ENCODE measurements at regions not wholly inside any gene's neighbourhood (a gene's known extent, or its start where the extent isn't known, plus 50 kb on each side); places are given as distances from the start of the nearest gene placed in this dataset.

DNA sequence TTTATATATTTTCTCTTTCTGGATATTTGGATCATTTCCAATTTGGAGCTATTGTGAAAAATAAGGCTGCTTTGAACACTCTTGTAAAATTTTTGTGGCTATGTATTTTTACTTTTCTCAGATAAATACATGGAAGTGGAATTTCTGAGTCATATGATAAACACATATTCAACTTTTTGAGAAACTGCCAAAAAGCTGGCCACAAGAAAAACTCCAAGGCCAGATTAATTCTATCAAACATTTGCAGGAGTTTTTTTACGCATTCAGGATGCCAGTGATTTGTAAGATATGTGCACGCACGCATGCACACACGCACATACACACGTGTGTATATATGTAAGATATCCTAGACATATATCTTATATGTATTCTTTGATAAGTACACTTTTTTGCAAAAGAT, 477.5 kb upstream of the SPHKAP start:
- no peak for TF ChIP-seq CTCF (IDR thresholded peaks at IDR 0.05; ENCODE audit: extremely low read depth in 1 of 2, insufficient read depth in 1 of 2, low read depth in 1 of 2, low read length in 2 of 2)
- TF ChIP-seq EZH2 (IDR thresholded peaks at IDR 0.05; ENCODE audit: borderline replicate concordance, low read depth, low read length, severe bottlenecking) = no peak
- no peak for TF ChIP-seq POLR2A (IDR thresholded peaks at IDR 0.05; ENCODE audit: low read depth, low read length)
- no peak for TF ChIP-seq MAX (IDR thresholded peaks at IDR 0.05; ENCODE audit: insufficient read depth, insufficient read length)

All from endothelial cell of umbilical vein (primary cell).